ENCODE measurements at regions not wholly inside any gene's neighbourhood (a gene's known extent, or its start where the extent isn't known, plus 50 kb on each side); places are given as distances from the start of the nearest gene placed in this dataset.

- H3K36me3 ChIP-seq (ENCODE audit: insufficient read depth, low read length) = no peaks in the 10 kb centered on the region
- H3K4me1 ChIP-seq (ENCODE audit: insufficient read depth, low read length) = no peaks in the 10 kb centered on the region
- no peak overlapping the region for H3K4me3 ChIP-seq (ENCODE audit: low read length)
- H3K27me3 ChIP-seq (ENCODE audit: insufficient read depth, low read length, poor library complexity, severe bottlenecking) = no peaks in the 10 kb centered on the region
- H3K9me3 Mint-ChIP-seq = peaks cover 0 to 3% (median 0%) of the 10 kb centered on the region in 5 donors
- no peak overlapping the region for H3K27ac ChIP-seq (ENCODE audit: low read depth, low read length)
- peaks cover 0 to 3% of the 10 kb centered on the region in 2 donors for H3K27me3 Mint-ChIP-seq
- H3K4me1 Mint-ChIP-seq = no peaks in the 10 kb centered on the region
- no peaks in the 10 kb centered on the region for H3K9me3 ChIP-seq (ENCODE audit: low read length)
- peaks cover 0 to 3% (median 0%) of the 10 kb centered on the region in 3 donors for H3K36me3 Mint-ChIP-seq
- ChIA-PET POLR2A (no interaction called here), CTCF (interaction anchor here (0.8 kb wide), 1 partner anchor 9 kb away, joined by 3 read pairs; no protein-coding TSS in a partner anchor)
- no peak for DNase-seq
- no peak overlapping the region for H3K27ac Mint-ChIP-seq
- H3K4me3 Mint-ChIP-seq = no peak overlapping the region
Observed at GRCh38 chr5:174430940-174431339, 293.4 kb upstream of the MSX2 start.

- Histone ChIP-seq H3K36me3 (ENCODE audit: insufficient read depth, low read length) (no peaks in the 10 kb centered on the region), H3K4me1 (ENCODE audit: insufficient read depth, low read length) (no peaks in the 10 kb centered on the region), H3K4me3 (ENCODE audit: low read length) (no peak overlapping the region), H3K27me3 (ENCODE audit: insufficient read depth, low read length, poor library complexity, severe bottlenecking) (no peaks in the 10 kb centered on the region), H3K9me3 (ENCODE audit: low read length) (no peaks in the 10 kb centered on the region), H3K27ac (ENCODE audit: low read depth, low read length) (no peak overlapping the region)
- H3K9me3 Mint-ChIP-seq = peaks cover 0 to 3% (median 0%) of the 10 kb centered on the region in 5 donors
- no peak overlapping the region for H3K27ac Mint-ChIP-seq
- peaks cover 0 to 3% of the 10 kb centered on the region in 2 donors for H3K27me3 Mint-ChIP-seq
- ChIA-PET CTCF (interaction anchor here (0.8 kb wide), 1 partner anchor 10 kb away, joined by 3 read pairs; no protein-coding TSS in a partner anchor), POLR2A (no interaction called here)
- H3K4me3 Mint-ChIP-seq = no peak overlapping the region
- no peak for DNase-seq
- H3K36me3 Mint-ChIP-seq = peaks cover 0 to 3% (median 0%) of the 10 kb centered on the region in 3 donors
- H3K4me1 Mint-ChIP-seq = no peaks in the 10 kb centered on the region
Observed at GRCh38 chr5:174431504-174431903, 292.9 kb upstream of the MSX2 start.

- Histone ChIP-seq H3K4me3 (ENCODE audit: low read length) (no peak overlapping the region), H3K36me3 (ENCODE audit: insufficient read depth, low read length) (no peaks in the 10 kb centered on the region), H3K27me3 (ENCODE audit: insufficient read depth, low read length, poor library complexity, severe bottlenecking) (no peaks in the 10 kb centered on the region), H3K9me3 (ENCODE audit: low read length) (no peaks in the 10 kb centered on the region), H3K27ac (ENCODE audit: low read depth, low read length) (no peak overlapping the region), H3K4me1 (ENCODE audit: insufficient read depth, low read length) (no peaks in the 10 kb centered on the region)
- H3K4me3 Mint-ChIP-seq = no peak overlapping the region
- H3K27ac Mint-ChIP-seq = no peak overlapping the region
- ChIA-PET POLR2A (no interaction called here), CTCF (no interaction called here)
- peaks cover 0 to 2% of the 10 kb centered on the region in 2 donors for H3K27me3 Mint-ChIP-seq
- H3K9me3 Mint-ChIP-seq = peaks cover 0 to 3% (median 2%) of the 10 kb centered on the region in 5 donors
- peaks cover 0 to 11% (median 2%) of the 10 kb centered on the region in 3 donors for H3K36me3 Mint-ChIP-seq
- DNase-seq = no peak
- no peaks in the 10 kb centered on the region for H3K4me1 Mint-ChIP-seq
Observed at GRCh38 chr5:174433098-174433497, 291.3 kb upstream of the MSX2 start.

- H3K27me3 Mint-ChIP-seq = peaks cover 0 to 3% of the 10 kb centered on the region in 2 donors
- no peak overlapping the region for H3K27ac ChIP-seq (ENCODE audit: low read depth, low read length)
- no peaks in the 10 kb centered on the region for H3K27me3 ChIP-seq (ENCODE audit: insufficient read depth, low read length, poor library complexity, severe bottlenecking)
- H3K36me3 Mint-ChIP-seq = peaks cover 0 to 13% (median 2%) of the 10 kb centered on the region in 3 donors
- no peaks in the 10 kb centered on the region for H3K36me3 ChIP-seq (ENCODE audit: insufficient read depth, low read length)
- H3K9me3 ChIP-seq (ENCODE audit: low read length) = no peaks in the 10 kb centered on the region
- DNase-seq = no peak
- no peak overlapping the region for H3K4me3 Mint-ChIP-seq
- H3K9me3 Mint-ChIP-seq = peaks cover 0 to 8% (median 2%) of the 10 kb centered on the region in 5 donors
- no peaks in the 10 kb centered on the region for H3K4me1 ChIP-seq (ENCODE audit: insufficient read depth, low read length)
- H3K4me1 Mint-ChIP-seq = no peaks in the 10 kb centered on the region
- no peak overlapping the region for H3K27ac Mint-ChIP-seq
- H3K4me3 ChIP-seq (ENCODE audit: low read length) = no peak overlapping the region
- ChIA-PET CTCF (no interaction called here), POLR2A (no interaction called here)
Observed at GRCh38 chr5:174436750-174437149, 287.6 kb upstream of the MSX2 start.

GRCh38 chr5:174444479-174445188, 279.7 kb upstream of the MSX2 start:
- no peaks in the 10 kb centered on the region for H3K4me1 ChIP-seq (ENCODE audit: insufficient read depth, low read length)
- ChIA-PET CTCF (no interaction called here), POLR2A (no interaction called here)
- no peaks in the 10 kb centered on the region for H3K27me3 ChIP-seq (ENCODE audit: insufficient read depth, low read length, poor library complexity, severe bottlenecking)
- Mint-ChIP-seq H3K9me3 (peaks cover 0 to 18% (median 7%) of the 10 kb centered on the region in 5 donors), H3K27me3 (no peaks in the 10 kb centered on the region), H3K27ac (no peak overlapping the region), H3K36me3 (no peaks in the 10 kb centered on the region), H3K4me3 (no peak overlapping the region), H3K4me1 (no peaks in the 10 kb centered on the region)
- no peak for DNase-seq
- no peaks in the 10 kb centered on the region for H3K9me3 ChIP-seq (ENCODE audit: low read length)
- H3K4me3 ChIP-seq (ENCODE audit: low read length) = no peak overlapping the region
- H3K27ac ChIP-seq (ENCODE audit: low read depth, low read length) = no peak overlapping the region
- no peaks in the 10 kb centered on the region for H3K36me3 ChIP-seq (ENCODE audit: insufficient read depth, low read length)

GRCh38 chr5:174446446-174446845, 277.9 kb upstream of the MSX2 start:
- peaks cover 0 to 2% (median 0%) of the 10 kb centered on the region in 3 donors for H3K4me1 Mint-ChIP-seq
- no peak overlapping the region for H3K4me3 Mint-ChIP-seq
- no peaks in the 10 kb centered on the region for H3K36me3 Mint-ChIP-seq
- peak overlapping the region in 2 of 8 donors; percentile 36 to 83 for H3K27ac Mint-ChIP-seq
- H3K9me3 Mint-ChIP-seq = peaks cover 0 to 18% (median 7%) of the 10 kb centered on the region in 5 donors
- ChIA-PET POLR2A (no interaction called here), CTCF (no interaction called here)
- no peak for DNase-seq
- H3K27me3 Mint-ChIP-seq = no peaks in the 10 kb centered on the region
- H3K4me3 ChIP-seq (ENCODE audit: low read length) = no peak overlapping the region
- no peaks in the 10 kb centered on the region for H3K27me3 ChIP-seq (ENCODE audit: insufficient read depth, low read length, poor library complexity, severe bottlenecking)
- no peak overlapping the region for H3K27ac ChIP-seq (ENCODE audit: low read depth, low read length)
- H3K9me3 ChIP-seq (ENCODE audit: low read length) = no peaks in the 10 kb centered on the region
- H3K36me3 ChIP-seq (ENCODE audit: insufficient read depth, low read length) = no peaks in the 10 kb centered on the region
- H3K4me1 ChIP-seq (ENCODE audit: insufficient read depth, low read length) = no peaks in the 10 kb centered on the region

- Mint-ChIP-seq H3K27me3 (no peaks in the 10 kb centered on the region), H3K27ac (peak overlapping the region in 2 of 8 donors; percentile 18 to 36), H3K4me1 (peaks cover 0 to 4% (median under 1%) of the 10 kb centered on the region in 3 donors), H3K9me3 (peaks cover 0 to 15% (median 7%) of the 10 kb centered on the region in 5 donors), H3K36me3 (no peaks in the 10 kb centered on the region), H3K4me3 (no peak overlapping the region)
- POLR2A ChIA-PET = no interaction called here
- CTCF ChIA-PET = no interaction called here
- H3K27me3 ChIP-seq (ENCODE audit: insufficient read depth, low read length, poor library complexity, severe bottlenecking) = no peaks in the 10 kb centered on the region
- no peak overlapping the region for H3K4me3 ChIP-seq (ENCODE audit: low read length)
- H3K27ac ChIP-seq (ENCODE audit: low read depth, low read length) = no peak overlapping the region
- DNase-seq = no peak
- H3K4me1 ChIP-seq (ENCODE audit: insufficient read depth, low read length) = no peaks in the 10 kb centered on the region
- no peaks in the 10 kb centered on the region for H3K9me3 ChIP-seq (ENCODE audit: low read length)
- no peaks in the 10 kb centered on the region for H3K36me3 ChIP-seq (ENCODE audit: insufficient read depth, low read length)
Observed at GRCh38 chr5:174446988-174447387, 277.4 kb upstream of the MSX2 start.

- ChIA-PET CTCF (no interaction called here), POLR2A (no interaction called here)
- Mint-ChIP-seq H3K4me1 (peaks cover 0 to 13% (median 6%) of the 10 kb centered on the region in 3 donors), H3K4me3 (no peak overlapping the region), H3K27ac (no peak overlapping the region), H3K36me3 (no peaks in the 10 kb centered on the region), H3K9me3 (peaks cover 0 to 12% (median 7%) of the 10 kb centered on the region in 5 donors), H3K27me3 (no peaks in the 10 kb centered on the region)
- Histone ChIP-seq H3K4me1 (ENCODE audit: insufficient read depth, low read length) (no peaks in the 10 kb centered on the region), H3K9me3 (ENCODE audit: low read length) (no peaks in the 10 kb centered on the region), H3K27ac (ENCODE audit: low read depth, low read length) (no peak overlapping the region), H3K27me3 (ENCODE audit: insufficient read depth, low read length, poor library complexity, severe bottlenecking) (no peaks in the 10 kb centered on the region), H3K36me3 (ENCODE audit: insufficient read depth, low read length) (no peaks in the 10 kb centered on the region), H3K4me3 (ENCODE audit: low read length) (no peak overlapping the region)
- no peak for DNase-seq
Observed at GRCh38 chr5:174448041-174448440, 276.3 kb upstream of the MSX2 start.
